ENCODE measurements at regions not wholly inside any gene's neighbourhood (a gene's known extent, or its start where the extent isn't known, plus 50 kb on each side); places are given as distances from the start of the nearest gene placed in this dataset.

- TF ChIP-seq POLR2A (IDR thresholded peaks at IDR 0.05), result no peak
- TF ChIP-seq, protein P1, sequence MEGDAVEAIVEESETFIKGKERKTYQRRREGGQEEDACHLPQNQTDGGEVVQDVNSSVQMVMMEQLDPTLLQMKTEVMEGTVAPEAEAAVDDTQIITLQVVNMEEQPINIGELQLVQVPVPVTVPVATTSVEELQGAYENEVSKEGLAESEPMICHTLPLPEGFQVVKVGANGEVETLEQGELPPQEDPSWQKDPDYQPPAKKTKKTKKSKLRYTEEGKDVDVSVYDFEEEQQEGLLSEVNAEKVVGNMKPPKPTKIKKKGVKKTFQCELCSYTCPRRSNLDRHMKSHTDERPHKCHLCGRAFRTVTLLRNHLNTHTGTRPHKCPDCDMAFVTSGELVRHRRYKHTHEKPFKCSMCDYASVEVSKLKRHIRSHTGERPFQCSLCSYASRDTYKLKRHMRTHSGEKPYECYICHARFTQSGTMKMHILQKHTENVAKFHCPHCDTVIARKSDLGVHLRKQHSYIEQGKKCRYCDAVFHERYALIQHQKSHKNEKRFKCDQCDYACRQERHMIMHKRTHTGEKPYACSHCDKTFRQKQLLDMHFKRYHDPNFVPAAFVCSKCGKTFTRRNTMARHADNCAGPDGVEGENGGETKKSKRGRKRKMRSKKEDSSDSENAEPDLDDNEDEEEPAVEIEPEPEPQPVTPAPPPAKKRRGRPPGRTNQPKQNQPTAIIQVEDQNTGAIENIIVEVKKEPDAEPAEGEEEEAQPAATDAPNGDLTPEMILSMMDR (IDR thresholded peaks at IDR 0.05), result no peak
- TF ChIP-seq POLR2AphosphoS5 (IDR thresholded peaks at IDR 0.05), result no peak
Measured at GRCh38 chr5:1702318-1702717, 97.3 kb downstream of the MRPL36 start.
